Duodenal mucosa (tissue), 2 donors: ENCODE measurements at regions not wholly inside any gene's neighbourhood (a gene's known extent, or its start where the extent isn't known, plus 50 kb on each side); places are given as distances from the start of the nearest gene placed in this dataset.

Experiments
- H3K27ac ChIP-seq: one replicate; pipeline ENCODE4 v1.7.0; 2013; ENCODE audit warnings: low read depth, low read length
- H3K27me3 ChIP-seq, 2 donors: one replicate each; pipeline ENCODE4 v1.7.0; 2013; ENCODE audit warnings: low read length in 2 of 2, control low read depth in 1 of 2; ENCODE audit not compliant: insufficient read depth in 2 of 2, control insufficient read depth in 1 of 2
- H3K36me3 ChIP-seq, 2 donors: one replicate each; pipeline ENCODE4 v1.7.0; 2013; ENCODE audit warnings: low read length in 2 of 2, control low read depth in 1 of 2; ENCODE audit not compliant: insufficient read depth in 2 of 2, control insufficient read depth in 1 of 2
- H3K4me1 ChIP-seq, 2 donors: one replicate each; pipeline ENCODE4 v1.7.0; 2013; ENCODE audit warnings: low read length in 2 of 2, control low read depth in 1 of 2; ENCODE audit not compliant: insufficient read depth in 2 of 2, control insufficient read depth in 1 of 2
- H3K4me3 ChIP-seq, 2 donors: one replicate each; pipeline ENCODE4 v1.7.0; 2013; ENCODE audit warnings: low read length in 2 of 2, low read depth in 1 of 2
- H3K9ac ChIP-seq, 2 donors: one replicate each; pipeline ENCODE4 v1.7.0; 2013; ENCODE audit warnings: low read length in 2 of 2, low read depth in 1 of 2
- H3K9me3 ChIP-seq, 2 donors: one replicate each; pipeline ENCODE4 v1.7.0; 2013; ENCODE audit warnings: low read length in 2 of 2, control low read depth in 1 of 2; ENCODE audit not compliant: control insufficient read depth in 1 of 2

DNA sequence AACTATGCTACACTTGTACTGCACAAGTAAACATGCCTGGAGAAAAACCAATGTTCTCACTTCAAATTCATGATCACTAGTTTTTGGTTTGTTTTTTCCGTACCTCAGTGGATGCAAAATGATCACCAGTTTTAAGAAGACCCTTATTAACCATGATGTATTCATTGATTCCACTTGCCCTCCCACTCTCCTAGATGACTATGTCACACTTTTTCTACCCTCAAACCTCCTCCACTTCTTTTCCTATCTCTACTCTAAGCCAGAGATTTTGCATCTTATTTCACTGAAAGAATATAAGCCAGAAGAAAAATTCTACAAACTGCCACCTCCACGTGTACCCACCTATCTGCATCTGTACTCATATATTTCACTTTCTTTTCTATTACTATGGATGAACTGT lies 186.2 kb upstream of the NAMPT start:
- no peak overlapping the region for H3K4me3 ChIP-seq
- no peak overlapping the region for H3K9ac ChIP-seq

DNA sequence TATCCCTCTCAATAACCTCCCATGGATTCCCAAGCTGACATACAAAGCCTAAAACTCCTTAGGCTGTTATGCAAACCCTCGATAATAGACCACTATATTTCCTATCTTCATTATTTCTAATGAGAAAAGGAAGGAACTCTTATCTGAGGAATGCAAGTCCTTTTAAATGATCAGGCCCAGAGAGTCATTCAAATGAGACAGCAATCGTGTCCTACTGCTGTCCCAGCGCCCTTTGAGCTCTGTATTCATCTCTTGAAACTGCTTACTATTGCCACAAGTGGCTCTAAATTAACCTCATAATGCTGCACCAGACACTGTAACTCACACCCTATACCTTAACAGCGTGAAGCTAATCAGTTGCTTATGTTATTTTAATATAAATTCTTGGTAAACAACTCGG lies 182.1 kb upstream of the NAMPT start:
- H3K4me3 ChIP-seq, result no peak overlapping the region
- H3K27me3 ChIP-seq, result no peaks in the 10 kb centered on the region
- H3K9me3 ChIP-seq, result no peaks in the 10 kb centered on the region
- H3K36me3 ChIP-seq, result no peaks in the 10 kb centered on the region
- no peak overlapping the region for H3K9ac ChIP-seq
- no peak overlapping the region for H3K27ac ChIP-seq
- no peaks in the 10 kb centered on the region for H3K4me1 ChIP-seq

More for the DNA sequence above, 186.2 kb upstream of the NAMPT start:
- no peak overlapping the region for H3K27ac ChIP-seq
- no peaks in the 10 kb centered on the region for H3K4me1 ChIP-seq
- no peaks in the 10 kb centered on the region for H3K36me3 ChIP-seq
- no peaks in the 10 kb centered on the region for H3K27me3 ChIP-seq
- H3K9me3 ChIP-seq, result no peaks in the 10 kb centered on the region

DNA sequence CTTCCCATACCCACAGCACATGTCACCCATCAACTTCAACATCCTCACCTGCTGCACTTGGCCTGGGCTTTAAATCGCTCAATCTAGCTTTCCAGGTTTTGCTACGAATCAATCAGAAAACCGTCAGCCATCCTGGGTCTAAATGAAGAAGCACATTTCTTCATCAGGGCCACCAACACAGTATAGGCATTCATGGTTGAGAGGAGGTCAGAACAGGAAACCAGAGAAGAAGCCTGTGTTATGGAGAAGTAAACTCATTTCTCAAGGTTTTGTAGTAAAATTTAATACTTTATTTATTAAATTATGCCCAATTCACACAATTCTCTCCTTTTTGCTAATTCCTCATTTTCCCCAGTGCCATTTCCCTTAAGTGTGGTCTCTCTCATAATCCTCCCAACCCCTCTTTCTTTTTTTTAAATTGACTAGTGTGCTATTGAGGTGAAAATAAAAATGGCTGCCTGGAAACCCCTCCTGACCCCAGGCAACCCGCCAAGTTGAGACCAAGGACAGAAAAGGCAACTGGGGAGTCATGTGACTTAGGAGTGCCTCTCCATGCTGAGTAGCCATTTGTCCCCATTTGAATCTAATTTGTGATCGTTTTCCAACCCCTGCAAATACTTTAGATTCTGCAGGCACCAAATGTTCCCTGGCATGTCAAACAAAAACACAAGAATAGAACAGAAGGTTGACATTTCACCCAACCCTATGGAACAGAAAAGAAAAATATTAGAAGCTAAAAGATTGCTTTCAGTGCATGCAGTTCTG lies 181.1 kb upstream of the NAMPT start:
- no peak overlapping the region for H3K4me3 ChIP-seq
- H3K36me3 ChIP-seq, result no peaks in the 10 kb centered on the region
- H3K9me3 ChIP-seq, result no peaks in the 10 kb centered on the region

DNA sequence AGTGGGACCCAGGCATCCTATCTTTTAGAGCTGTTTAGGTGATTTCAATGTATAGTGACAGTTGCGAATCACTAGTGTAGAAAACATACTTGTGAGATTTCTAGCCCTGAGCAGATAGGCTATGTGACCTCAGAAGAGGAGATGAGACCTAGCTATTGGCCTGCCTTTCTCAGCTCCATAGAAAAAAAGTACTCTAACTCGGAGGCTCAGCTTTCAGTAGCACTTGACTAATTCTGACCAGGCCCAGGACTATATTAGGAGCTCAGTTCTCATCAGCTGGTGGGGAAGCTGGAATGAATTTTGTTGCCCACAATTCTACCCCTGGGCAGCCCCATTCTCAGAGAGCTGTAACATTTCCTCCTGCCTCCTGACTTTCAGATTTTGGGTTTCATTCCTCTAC lies 179.9 kb upstream of the NAMPT start:
- Histone ChIP-seq H3K27me3 (no peaks in the 10 kb centered on the region), H3K4me1 (no peaks in the 10 kb centered on the region), H3K36me3 (no peaks in the 10 kb centered on the region), H3K9ac (no peak overlapping the region), H3K9me3 (no peaks in the 10 kb centered on the region), H3K4me3 (no peak overlapping the region), H3K27ac (no peak overlapping the region)

More for the DNA sequence above, 181.1 kb upstream of the NAMPT start:
- H3K4me1 ChIP-seq, result no peaks in the 10 kb centered on the region
- no peak overlapping the region for H3K27ac ChIP-seq
- no peaks in the 10 kb centered on the region for H3K27me3 ChIP-seq
- H3K9ac ChIP-seq, result no peak overlapping the region

DNA sequence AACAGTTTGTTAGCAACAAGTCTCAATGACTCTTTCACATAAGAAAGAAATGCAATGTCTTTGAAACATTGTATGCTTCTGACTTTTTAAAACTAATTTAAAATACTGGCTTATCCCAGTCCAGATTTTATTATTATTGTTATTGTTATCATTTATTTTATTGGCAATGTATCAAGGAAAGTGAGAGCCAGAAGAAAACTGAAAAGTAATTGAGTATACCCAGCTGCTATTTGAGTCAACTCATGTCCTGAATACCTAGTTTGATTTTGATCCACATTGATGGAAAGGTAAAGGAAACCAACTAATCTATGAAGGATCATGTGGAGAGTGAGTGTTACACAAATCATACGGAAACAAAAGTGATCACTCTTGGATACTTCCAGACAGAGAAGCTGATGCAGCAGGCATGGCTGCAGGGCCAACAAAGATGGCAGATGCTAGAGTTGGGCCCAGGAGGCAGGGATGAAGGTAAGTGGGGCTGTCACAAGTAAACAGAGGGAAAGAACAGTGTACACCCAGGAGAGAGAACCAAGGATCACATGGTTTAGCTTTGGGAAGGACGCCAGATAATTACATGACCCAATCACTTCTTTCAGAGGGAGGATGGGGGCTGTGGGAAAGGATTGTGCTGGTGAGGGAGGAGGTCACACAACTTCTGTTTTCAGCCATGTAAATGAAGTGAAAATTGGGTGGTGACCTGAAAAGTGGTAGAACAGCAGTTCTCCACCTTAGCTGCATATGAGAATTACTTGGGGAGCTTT lies 179.2 kb upstream of the NAMPT start:
- H3K4me3 ChIP-seq, result no peak overlapping the region
- no peaks in the 10 kb centered on the region for H3K9me3 ChIP-seq
- no peak overlapping the region for H3K9ac ChIP-seq
- H3K36me3 ChIP-seq, result no peaks in the 10 kb centered on the region
- no peaks in the 10 kb centered on the region for H3K27me3 ChIP-seq
- H3K27ac ChIP-seq, result no peak overlapping the region
- H3K4me1 ChIP-seq, result no peaks in the 10 kb centered on the region

DNA sequence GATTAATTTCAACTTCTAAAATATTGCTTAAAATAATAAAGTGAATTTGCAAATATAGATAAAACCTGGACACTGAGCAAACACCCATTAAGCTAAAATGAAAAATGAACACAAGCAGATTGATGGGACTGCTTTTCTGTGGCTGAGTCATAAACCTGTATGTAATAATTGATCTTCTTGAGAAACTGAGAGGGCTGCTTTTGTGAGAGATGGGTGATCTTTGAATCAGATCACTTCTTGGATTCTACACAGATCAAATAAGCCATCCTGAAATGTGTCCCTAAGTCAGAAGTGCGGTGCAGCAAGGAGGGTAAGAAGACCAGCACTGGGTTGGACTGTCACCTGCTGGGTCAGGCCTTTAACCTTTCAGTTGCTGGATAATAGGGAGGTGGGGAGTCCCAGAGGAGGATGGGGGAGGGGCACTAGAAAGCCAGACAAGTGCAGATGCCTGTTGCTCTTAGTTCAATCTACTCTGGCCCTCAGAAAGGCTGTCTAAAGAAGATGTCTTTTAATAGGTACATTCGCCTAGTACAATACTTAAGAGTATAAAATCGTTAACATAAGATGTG lies 178.2 kb upstream of the NAMPT start:
- Histone ChIP-seq H3K27ac (no peak overlapping the region), H3K4me3 (no peak overlapping the region), H3K36me3 (no peaks in the 10 kb centered on the region), H3K27me3 (no peaks in the 10 kb centered on the region), H3K4me1 (no peaks in the 10 kb centered on the region), H3K9ac (no peak overlapping the region), H3K9me3 (no peaks in the 10 kb centered on the region)

DNA sequence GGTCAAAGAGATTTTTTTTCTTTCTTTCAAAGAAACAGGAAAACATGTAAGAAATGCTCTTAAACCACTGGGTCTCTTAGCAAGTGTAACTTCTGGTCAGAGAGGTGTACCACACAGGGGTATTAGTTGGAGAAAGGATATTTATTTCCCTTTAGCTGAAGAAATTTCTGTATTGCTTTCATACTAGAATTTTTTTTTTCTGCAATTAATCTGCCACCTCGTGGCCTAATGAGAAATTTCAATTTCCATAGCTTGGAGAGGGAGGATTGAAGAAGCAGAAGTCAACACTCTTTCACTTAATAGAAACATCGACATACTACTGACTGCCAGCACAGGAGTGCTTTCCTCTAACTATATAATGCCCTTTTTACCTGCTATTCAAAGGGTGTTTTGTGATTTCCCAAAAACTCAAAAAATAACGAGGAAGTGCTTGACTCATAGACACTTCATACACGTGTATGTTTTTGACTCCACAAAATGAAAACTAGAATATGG lies 177.6 kb upstream of the NAMPT start:
- no peak overlapping the region for H3K4me3 ChIP-seq
- H3K4me1 ChIP-seq, result no peaks in the 10 kb centered on the region
- no peaks in the 10 kb centered on the region for H3K27me3 ChIP-seq
- no peak overlapping the region for H3K9ac ChIP-seq
- no peaks in the 10 kb centered on the region for H3K9me3 ChIP-seq
- no peak overlapping the region for H3K27ac ChIP-seq
- no peaks in the 10 kb centered on the region for H3K36me3 ChIP-seq

DNA sequence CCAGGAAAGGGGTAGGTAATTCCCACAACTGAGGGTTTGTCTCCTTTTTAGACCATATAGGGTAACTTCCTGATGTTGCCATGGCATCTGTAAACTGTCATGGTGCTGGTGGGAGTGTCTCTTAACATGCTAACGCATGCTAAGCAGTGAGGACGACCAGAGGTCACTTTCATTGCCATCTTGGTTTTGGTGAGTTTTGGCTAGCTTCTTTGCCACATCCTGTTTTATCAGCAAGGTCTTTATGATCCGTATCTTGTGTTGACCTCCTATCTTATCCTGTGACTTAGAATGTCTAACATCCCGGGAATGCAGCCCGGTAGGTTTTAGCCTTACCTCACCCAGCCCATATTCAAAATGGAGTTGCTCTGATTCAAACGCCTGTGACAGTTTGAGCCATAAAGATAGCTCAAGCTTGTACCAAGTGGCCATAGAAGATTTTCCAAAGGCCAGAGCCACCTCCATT lies 176.0 kb upstream of the NAMPT start:
- no peaks in the 10 kb centered on the region for H3K36me3 ChIP-seq
- no peak overlapping the region for H3K27ac ChIP-seq
- no peak overlapping the region for H3K9ac ChIP-seq
- no peak overlapping the region for H3K4me3 ChIP-seq
- H3K9me3 ChIP-seq, result no peaks in the 10 kb centered on the region
- H3K4me1 ChIP-seq, result no peaks in the 10 kb centered on the region
- H3K27me3 ChIP-seq, result no peaks in the 10 kb centered on the region

DNA sequence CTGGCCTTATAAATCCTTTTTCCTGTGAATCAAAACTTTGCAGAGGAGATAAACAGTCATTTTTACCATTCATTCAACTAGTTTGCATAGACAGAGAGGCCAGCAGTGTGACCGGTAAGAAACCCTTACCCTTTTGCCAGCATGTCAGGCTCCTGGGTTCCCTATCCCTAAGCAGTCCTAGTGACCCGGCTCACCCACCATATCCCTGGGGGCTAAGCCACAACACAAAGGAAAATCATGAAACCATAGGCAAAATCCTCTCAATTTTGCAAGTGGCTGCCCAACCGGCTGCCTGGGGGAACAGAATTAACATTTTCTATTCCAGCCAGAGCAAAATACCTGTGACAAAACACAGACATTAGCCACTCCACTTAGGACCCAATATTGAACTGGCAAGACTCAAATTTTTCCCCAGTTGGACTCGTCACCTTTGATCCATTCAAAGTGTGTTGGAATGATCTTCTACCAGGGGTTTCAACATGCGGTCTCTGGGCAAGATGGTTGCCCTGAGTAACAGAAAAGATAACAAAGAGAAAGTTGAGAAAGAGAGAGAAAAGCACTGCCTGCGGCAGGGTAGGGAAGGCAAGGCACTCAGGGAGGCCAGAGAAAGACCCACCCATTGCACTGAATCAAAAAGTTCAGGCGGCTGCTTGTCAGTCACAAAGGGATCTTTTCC lies 174.8 kb upstream of the NAMPT start:
- no peaks in the 10 kb centered on the region for H3K27me3 ChIP-seq
- no peak overlapping the region for H3K27ac ChIP-seq
- no peaks in the 10 kb centered on the region for H3K36me3 ChIP-seq
- H3K9ac ChIP-seq, result no peak overlapping the region
- no peaks in the 10 kb centered on the region for H3K4me1 ChIP-seq
- H3K4me3 ChIP-seq, result no peak overlapping the region
- H3K9me3 ChIP-seq, result no peaks in the 10 kb centered on the region

DNA sequence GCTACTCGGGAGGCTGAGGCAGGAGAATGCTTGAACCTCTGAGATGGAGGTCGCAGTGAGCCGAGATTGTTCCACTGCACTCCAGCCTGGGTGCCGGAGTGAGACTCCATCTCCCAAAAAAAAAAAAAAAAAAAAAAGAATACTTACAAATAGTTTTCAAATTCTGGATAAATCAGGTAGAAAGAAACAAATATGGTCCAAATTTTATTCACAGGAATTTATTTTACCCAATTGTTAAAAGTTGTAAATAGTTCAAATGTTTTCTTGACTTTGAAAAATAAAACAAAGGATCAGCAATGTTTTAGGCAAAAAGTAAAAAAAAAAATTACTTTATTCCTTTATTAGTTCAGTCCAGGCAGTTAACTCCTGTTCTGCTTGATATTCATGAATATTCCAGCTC lies 172.9 kb upstream of the NAMPT start:
- H3K4me3 ChIP-seq, result no peak overlapping the region
- H3K36me3 ChIP-seq, result no peaks in the 10 kb centered on the region
- no peaks in the 10 kb centered on the region for H3K27me3 ChIP-seq
- H3K27ac ChIP-seq, result no peak overlapping the region
- H3K4me1 ChIP-seq, result no peaks in the 10 kb centered on the region
- H3K9ac ChIP-seq, result no peak overlapping the region
- no peaks in the 10 kb centered on the region for H3K9me3 ChIP-seq
